SU-DHL-6 (cell line): ENCODE measurements at regions not wholly inside any gene's neighbourhood (a gene's known extent, or its start where the extent isn't known, plus 50 kb on each side); places are given as distances from the start of the nearest gene placed in this dataset.

ENCODE experiments used
- EZH2phosphoT487 ChIP-seq: fragments of 200-600 bp; sonication (generic), shearing (Covaris generic); conservative IDR thresholded peaks from 2 replicates; pipeline ENCODE4 v1.6.1; 2018; ENCODE audit warnings: mild to moderate bottlenecking, antibody characterized with exemption, low read length, moderate library complexity, mixed read lengths
- TF ChIP-seq, protein P1 (sequence below): fragments of 200-600 bp; sonication (generic); IDR thresholded peaks from one replicate; pipeline ENCODE4 v1.5.1; 2017; ENCODE audit warnings: antibody characterized with exemption, mild to moderate bottlenecking, low read length, moderate library complexity; ENCODE audit not compliant: insufficient read depth, poor library complexity, severe bottlenecking

DNA sequence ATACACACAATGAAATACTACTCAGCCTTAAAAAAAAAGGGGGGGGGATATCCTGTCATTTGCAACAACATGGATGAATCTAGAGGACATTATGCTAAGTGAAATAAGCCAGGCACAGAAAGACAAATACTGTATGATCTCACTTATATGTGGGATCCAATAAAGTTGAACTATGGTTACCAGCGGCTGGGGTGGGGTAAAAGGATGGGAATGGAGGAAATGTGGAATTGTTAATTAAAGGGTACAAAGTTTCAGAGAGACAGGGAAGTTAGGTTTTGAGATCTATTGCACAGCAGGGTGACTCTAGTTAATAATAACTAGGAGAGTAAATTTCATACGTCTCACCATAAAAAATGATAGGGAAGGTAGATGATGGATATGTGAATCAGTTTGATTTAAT, 76.2 kb upstream of the ZNF608 start:
- TF ChIP-seq, protein P1, sequence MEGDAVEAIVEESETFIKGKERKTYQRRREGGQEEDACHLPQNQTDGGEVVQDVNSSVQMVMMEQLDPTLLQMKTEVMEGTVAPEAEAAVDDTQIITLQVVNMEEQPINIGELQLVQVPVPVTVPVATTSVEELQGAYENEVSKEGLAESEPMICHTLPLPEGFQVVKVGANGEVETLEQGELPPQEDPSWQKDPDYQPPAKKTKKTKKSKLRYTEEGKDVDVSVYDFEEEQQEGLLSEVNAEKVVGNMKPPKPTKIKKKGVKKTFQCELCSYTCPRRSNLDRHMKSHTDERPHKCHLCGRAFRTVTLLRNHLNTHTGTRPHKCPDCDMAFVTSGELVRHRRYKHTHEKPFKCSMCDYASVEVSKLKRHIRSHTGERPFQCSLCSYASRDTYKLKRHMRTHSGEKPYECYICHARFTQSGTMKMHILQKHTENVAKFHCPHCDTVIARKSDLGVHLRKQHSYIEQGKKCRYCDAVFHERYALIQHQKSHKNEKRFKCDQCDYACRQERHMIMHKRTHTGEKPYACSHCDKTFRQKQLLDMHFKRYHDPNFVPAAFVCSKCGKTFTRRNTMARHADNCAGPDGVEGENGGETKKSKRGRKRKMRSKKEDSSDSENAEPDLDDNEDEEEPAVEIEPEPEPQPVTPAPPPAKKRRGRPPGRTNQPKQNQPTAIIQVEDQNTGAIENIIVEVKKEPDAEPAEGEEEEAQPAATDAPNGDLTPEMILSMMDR = no peak
- no peak for TF ChIP-seq EZH2phosphoT487
